HG03558 (cell line): ENCODE measurements at regions not wholly inside any gene's neighbourhood (a gene's known extent, or its start where the extent isn't known, plus 50 kb on each side); places are given as distances from the start of the nearest gene placed in this dataset.
"Not testable (repeated sequence)": the region's sequence is repeated elsewhere in the genome, so short reads cannot be mapped to it uniquely, and the experiment has no call there.

Experiments used
- ATAC-seq: cut with Tn5 transposase; IDR thresholded peaks from one replicate; pipeline ENCODE4 v1.9.1; 2021; ENCODE audit warnings: moderate number of reproducible peaks; ENCODE audit not compliant: unreplicated experiment; ENCODE audit errors: extremely low read depth

- no peak for ATAC-seq
These were observed 385.4 kb upstream of the LRRC3B start for GRCh38 chr3:26237036-26237682.

- not testable (repeated sequence) for ATAC-seq
These were observed 378.0 kb upstream of the LRRC3B start for GRCh38 chr3:26244586-26244985.

GRCh38 chr3:26245236-26245635 lies 377.3 kb upstream of the LRRC3B start:
- no peak for ATAC-seq

GRCh38 chr3:26246901-26247300 lies 375.7 kb upstream of the LRRC3B start:
- no peak for ATAC-seq

- no peak for ATAC-seq
These were observed 374.9 kb upstream of the LRRC3B start for GRCh38 chr3:26247712-26248111.

GRCh38 chr3:26252001-26252400 lies 370.6 kb upstream of the LRRC3B start:
- ATAC-seq = no peak

GRCh38 chr3:26256224-26256623 lies 366.3 kb upstream of the LRRC3B start:
- ATAC-seq = no peak

GRCh38 chr3:26259176-26259575 lies 363.4 kb upstream of the LRRC3B start:
- ATAC-seq = no peak

- ATAC-seq = no peak
These were observed 362.4 kb upstream of the LRRC3B start for GRCh38 chr3:26260139-26260538.

- ATAC-seq = no peak
These were observed 357.9 kb upstream of the LRRC3B start for GRCh38 chr3:26264708-26265107.

- no peak for ATAC-seq
These were observed 350.7 kb upstream of the LRRC3B start for GRCh38 chr3:26271848-26272247.

- no peak for ATAC-seq
These were observed 349.4 kb upstream of the LRRC3B start for GRCh38 chr3:26273196-26273595.

- ATAC-seq = no peak
These were observed 343.5 kb upstream of the LRRC3B start for GRCh38 chr3:26279091-26279490.

- no peak for ATAC-seq
These were observed 342.1 kb upstream of the LRRC3B start for GRCh38 chr3:26280517-26280916.

GRCh38 chr3:26281284-26281985 lies 341.1 kb upstream of the LRRC3B start:
- no peak for ATAC-seq

GRCh38 chr3:26284503-26284902 lies 338.1 kb upstream of the LRRC3B start:
- ATAC-seq = not testable (repeated sequence)

GRCh38 chr3:26291840-26292239 lies 330.7 kb upstream of the LRRC3B start:
- ATAC-seq = no peak

- no peak for ATAC-seq
These were observed 329.8 kb upstream of the LRRC3B start for GRCh38 chr3:26292780-26293179.

GRCh38 chr3:26293329-26293844 lies 329.2 kb upstream of the LRRC3B start:
- ATAC-seq = no peak

- no peak for ATAC-seq
These were observed 315.4 kb upstream of the LRRC3B start for GRCh38 chr3:26307192-26307591.

- no peak for ATAC-seq
These were observed 314.8 kb upstream of the LRRC3B start for GRCh38 chr3:26307787-26308186.

- ATAC-seq = no peak
These were observed 314.1 kb upstream of the LRRC3B start for GRCh38 chr3:26308454-26308853.
